IPS DF 6.9 (cell line): ENCODE measurements at regions not wholly inside any gene's neighbourhood (a gene's known extent, or its start where the extent isn't known, plus 50 kb on each side); places are given as distances from the start of the nearest gene placed in this dataset.

ENCODE experiments used
- DNase-seq: peaks from one replicate; pipeline ENCODE4 v3.0.0-alpha.2; 2013; ENCODE audit warnings: low read depth, low spot score
- H3K27ac ChIP-seq: one replicate; pipeline ENCODE4 v1.5.1; 2013; ENCODE audit warnings: low read length, control low read depth
- H3K27me3 ChIP-seq: 2 replicates; pipeline ENCODE4 v1.6.1; 2013; ENCODE audit warnings: mild to moderate bottlenecking, low read length; ENCODE audit not compliant: control insufficient read depth, insufficient read depth
- H3K36me3 ChIP-seq: 2 replicates; pipeline ENCODE4 v1.6.1; 2013; ENCODE audit warnings: low read length; ENCODE audit not compliant: control insufficient read depth, insufficient read depth
- H3K4me1 ChIP-seq: 2 replicates; pipeline ENCODE4 v1.6.1; 2013; ENCODE audit warnings: low read length; ENCODE audit not compliant: control insufficient read depth, insufficient read depth
- H3K4me3 ChIP-seq: 2 replicates; pipeline ENCODE4 v1.5.1; 2013; ENCODE audit warnings: mild to moderate bottlenecking, low read length
- H3K9me3 ChIP-seq: 2 replicates; pipeline ENCODE4 v1.6.1; 2013; ENCODE audit warnings: low read length, inconsistent platforms; ENCODE audit not compliant: control insufficient read depth, insufficient read depth
- WGBS: extraction: QIAGEN DNeasy Blood & Tissue Kit; methylation state at CpG from one replicate; pipeline ENCODE4 v1.1.7; 2013; ENCODE audit warnings: mixed read lengths, missing lambda C conversion rate; ENCODE audit not compliant: insufficient read length, insufficient coverage; 5-methylcytosine and 5-hydroxymethylcytosine counted together

- H3K36me3 ChIP-seq, result no peaks in the 10 kb centered on the region
- DNase-seq, result no peak
These were observed 263.5 kb downstream of the SPATA31D1 start for GRCh38 chr9:82252116-82252515.

DNA sequence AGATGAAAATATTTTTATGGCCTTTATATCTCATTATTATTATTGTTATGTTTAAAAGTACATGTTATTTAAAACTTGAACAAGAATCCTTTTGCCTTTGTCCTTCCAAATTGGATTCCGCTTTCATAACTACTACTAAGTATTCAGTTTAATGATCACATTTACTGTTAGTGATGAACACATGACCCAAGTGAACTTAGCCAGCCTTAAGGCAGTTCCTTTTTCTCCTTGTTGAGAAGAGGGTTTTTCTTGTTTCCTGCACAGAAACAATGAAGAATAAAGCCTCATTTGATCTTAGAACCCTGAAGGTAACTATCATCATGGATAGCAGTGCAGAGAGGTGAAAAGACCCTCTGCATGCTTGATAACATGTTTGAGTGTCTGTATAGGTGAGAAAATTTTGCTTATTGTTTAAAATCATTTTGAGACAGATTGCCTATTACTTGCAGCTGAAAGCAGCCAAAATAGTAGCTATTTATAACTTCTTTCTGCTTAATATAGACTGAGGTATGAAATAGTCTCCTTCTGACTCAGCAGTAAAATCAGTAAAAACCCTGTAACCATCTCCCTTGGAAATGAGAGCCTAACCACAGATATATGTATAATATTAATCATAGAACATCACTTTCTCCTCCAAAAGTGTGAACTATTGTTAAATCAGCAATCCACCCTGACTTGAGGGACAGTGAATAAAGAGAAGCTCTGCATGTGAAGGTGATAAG, 266.2 kb downstream of the SPATA31D1 start:
- Histone ChIP-seq H3K27ac (no peak overlapping the region), H3K4me1 (no peaks in the 10 kb centered on the region), H3K9me3 (no peaks in the 10 kb centered on the region), H3K4me3 (no peak overlapping the region), H3K27me3 (no peaks in the 10 kb centered on the region), H3K36me3 (no peaks in the 10 kb centered on the region)
- WGBS, result no CpG with 5 or more reads among the region's 1 CpG
- DNase-seq, result no peak

More at GRCh38 chr9:82252116-82252515, 263.5 kb downstream of the SPATA31D1 start:
- Histone ChIP-seq H3K4me3 (no peak overlapping the region), H3K27ac (no peak overlapping the region), H3K9me3 (no peaks in the 10 kb centered on the region), H3K27me3 (no peaks in the 10 kb centered on the region), H3K4me1 (no peaks in the 10 kb centered on the region)

GRCh38 chr9:82255481-82256176, 267.1 kb downstream of the SPATA31D1 start:
- H3K4me1 ChIP-seq, result no peaks in the 10 kb centered on the region
- no peaks in the 10 kb centered on the region for H3K9me3 ChIP-seq
- no peaks in the 10 kb centered on the region for H3K27me3 ChIP-seq
- H3K4me3 ChIP-seq, result no peak overlapping the region
- H3K36me3 ChIP-seq, result no peaks in the 10 kb centered on the region
- 100% methylated on average over 2 of the region's 10 CpGs for WGBS
- no peak overlapping the region for H3K27ac ChIP-seq
- DNase-seq, result no peak

DNA sequence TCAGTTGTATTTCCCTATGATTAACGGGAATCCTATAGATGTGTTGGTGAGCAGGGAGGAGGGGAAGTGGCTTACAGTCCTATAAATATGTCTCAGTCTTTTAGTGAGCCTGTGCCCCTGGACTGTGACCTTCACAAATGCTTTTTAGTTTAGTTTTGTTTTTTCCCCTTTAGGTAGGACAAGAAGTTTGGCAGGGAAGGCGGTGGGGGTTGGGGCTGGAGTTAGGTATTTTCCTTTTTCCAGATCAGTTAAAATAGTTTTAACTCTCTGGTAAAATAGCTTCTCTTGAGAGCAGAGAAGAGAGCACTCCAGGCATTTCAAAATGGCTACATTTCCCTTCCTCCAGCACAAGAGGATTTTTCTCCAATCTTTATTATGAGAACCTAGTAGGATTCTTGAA, 272.1 kb downstream of the SPATA31D1 start:
- DNase-seq, result no peak
- no peaks in the 10 kb centered on the region for H3K4me1 ChIP-seq
- H3K9me3 ChIP-seq, result no peaks in the 10 kb centered on the region
- WGBS, result no CpG with 5 or more reads among the region's 2 CpGs
- H3K27ac ChIP-seq, result no peak overlapping the region
- H3K36me3 ChIP-seq, result no peaks in the 10 kb centered on the region
- H3K4me3 ChIP-seq, result no peak overlapping the region
- no peaks in the 10 kb centered on the region for H3K27me3 ChIP-seq

DNA sequence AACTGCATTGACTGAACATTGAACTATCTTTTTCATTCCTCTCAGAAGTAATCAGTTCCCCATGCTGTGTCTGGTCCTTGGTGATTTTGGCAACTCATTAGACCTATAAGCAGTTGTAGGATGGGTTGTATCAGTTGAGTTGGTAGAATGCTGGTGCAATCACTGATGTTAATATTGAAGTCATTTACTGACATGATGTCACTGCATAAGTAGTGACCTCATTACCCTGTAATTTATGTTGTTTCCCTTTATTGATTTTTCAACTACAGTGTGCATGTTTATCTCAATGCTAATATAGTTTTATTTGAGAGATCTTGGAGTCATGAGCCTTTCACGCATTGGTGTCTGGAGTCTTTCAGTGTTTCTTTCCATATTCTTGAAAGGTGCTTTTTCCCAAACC, 275.0 kb downstream of the SPATA31D1 start:
- no peaks in the 10 kb centered on the region for H3K36me3 ChIP-seq
- no peaks in the 10 kb centered on the region for H3K27me3 ChIP-seq
- H3K9me3 ChIP-seq, result no peaks in the 10 kb centered on the region
- no peak overlapping the region for H3K27ac ChIP-seq
- WGBS, result no CpG with 5 or more reads among the region's 1 CpG
- no peak for DNase-seq
- peaks cover 2% of the 10 kb centered on the region for H3K4me1 ChIP-seq
- H3K4me3 ChIP-seq, result no peak overlapping the region

- no peaks in the 10 kb centered on the region for H3K36me3 ChIP-seq
- WGBS, result no CpG with 5 or more reads among the region's 1 CpG
- H3K27me3 ChIP-seq, result no peaks in the 10 kb centered on the region
- H3K4me1 ChIP-seq, result no peaks in the 10 kb centered on the region; the same call in 1 of the 2 replicates
- no peak for DNase-seq
- no peaks in the 10 kb centered on the region for H3K9me3 ChIP-seq
- no peak overlapping the region for H3K4me3 ChIP-seq
- no peak overlapping the region for H3K27ac ChIP-seq
These were observed 282.6 kb downstream of the SPATA31D1 start for GRCh38 chr9:82271106-82271561.

GRCh38 chr9:82273121-82273520, 284.5 kb downstream of the SPATA31D1 start:
- no peaks in the 10 kb centered on the region for H3K36me3 ChIP-seq
- WGBS, result no CpG with 5 or more reads among the region's 1 CpG
- no peaks in the 10 kb centered on the region for H3K27me3 ChIP-seq
- H3K4me3 ChIP-seq, result no peak overlapping the region
- DNase-seq, result no peak
- no peaks in the 10 kb centered on the region for H3K9me3 ChIP-seq
- no peaks in the 10 kb centered on the region for H3K4me1 ChIP-seq
- H3K27ac ChIP-seq, result no peak overlapping the region

GRCh38 chr9:82275258-82275927, 286.8 kb downstream of the SPATA31D1 start:
- Histone ChIP-seq H3K36me3 (no peaks in the 10 kb centered on the region), H3K4me1 (no peaks in the 10 kb centered on the region), H3K27me3 (no peaks in the 10 kb centered on the region), H3K4me3 (no peak overlapping the region), H3K9me3 (no peaks in the 10 kb centered on the region), H3K27ac (no peak overlapping the region)
- DNase-seq, result no peak
- WGBS, result no CpG with 5 or more reads among the region's 6 CpGs

DNA sequence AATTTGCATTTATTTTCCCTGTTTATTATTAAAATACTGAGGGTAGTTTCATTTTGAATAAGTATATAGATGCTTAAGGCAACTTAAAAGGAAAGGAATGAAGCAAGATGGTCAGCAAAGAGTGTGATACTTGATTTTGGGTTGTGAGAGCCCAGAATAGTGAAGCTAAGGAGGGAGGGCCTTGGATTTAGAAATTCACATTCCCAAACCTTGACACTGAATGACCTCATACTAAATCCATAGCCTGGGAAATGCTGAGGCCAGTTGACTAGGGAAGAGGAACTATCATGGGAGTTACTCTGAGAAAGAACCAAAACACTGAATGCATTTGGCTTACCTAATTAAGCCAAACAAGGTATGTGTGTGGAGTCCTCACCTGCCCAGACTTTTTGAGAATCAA, 292.5 kb downstream of the SPATA31D1 start:
- H3K9me3 ChIP-seq, result no peaks in the 10 kb centered on the region
- no peaks in the 10 kb centered on the region for H3K4me1 ChIP-seq

GRCh38 chr9:82284758-82285157, 296.2 kb downstream of the SPATA31D1 start:
- WGBS, result no CpG with 5 or more reads among the region's 3 CpGs

More for the DNA sequence above, 292.5 kb downstream of the SPATA31D1 start:
- no peak overlapping the region for H3K4me3 ChIP-seq
- no peak for DNase-seq
- no peak overlapping the region for H3K27ac ChIP-seq
- no peaks in the 10 kb centered on the region for H3K27me3 ChIP-seq
- no peaks in the 10 kb centered on the region for H3K36me3 ChIP-seq

More at GRCh38 chr9:82284758-82285157, 296.2 kb downstream of the SPATA31D1 start:
- Histone ChIP-seq H3K27ac (no peak overlapping the region), H3K4me1 (no peaks in the 10 kb centered on the region), H3K36me3 (no peaks in the 10 kb centered on the region), H3K9me3 (no peaks in the 10 kb centered on the region), H3K27me3 (no peaks in the 10 kb centered on the region), H3K4me3 (no peak overlapping the region)
- DNase-seq, result no peak
